HL-60 (cell line): ENCODE measurements at regions not wholly inside any gene's neighbourhood (a gene's known extent, or its start where the extent isn't known, plus 50 kb on each side); places are given as distances from the start of the nearest gene placed in this dataset.

Experiments
- DNase-seq, 2 experiments: peaks; one replicate each; pipeline ENCODE4 v3.0.0-alpha.2; 2010 to 2020; ENCODE audit warnings: low read depth in 1 of 2, low spot score in 1 of 2
- H3K27ac ChIP-seq: fragments of 250-450 bp; sonication (Bioruptor Pico); replicated peaks from 2 replicates; pipeline ENCODE4 v1.5.1; 2020; ENCODE audit warnings: mild to moderate bottlenecking, moderate library complexity
- H3K27me3 ChIP-seq: fragments of 250-450 bp; sonication (Bioruptor Pico); 2 replicates; pipeline ENCODE4 v1.5.1; 2021; ENCODE audit warnings: mild to moderate bottlenecking, moderate library complexity; ENCODE audit not compliant: insufficient read depth, poor library complexity, severe bottlenecking
- H3K4me3 ChIP-seq: replicated peaks from 2 replicates; pipeline ENCODE4 v1.5.1; 2011; ENCODE audit warnings: mild to moderate bottlenecking, control low read depth, low read length; ENCODE audit not compliant: insufficient read depth
- GABPA ChIP-seq: IDR thresholded peaks from 2 replicates; pipeline ENCODE4 v1.6.1; 2012; ENCODE audit warnings: low read depth
- POLR2AphosphoS5 ChIP-seq: IDR thresholded peaks from 2 replicates; pipeline ENCODE4 v1.6.1; 2012; ENCODE audit warnings: low read depth
- SPI1 ChIP-seq: IDR thresholded peaks from 2 replicates; pipeline ENCODE4 v1.6.1; 2012; ENCODE audit warnings: low read depth, mild to moderate bottlenecking, borderline replicate concordance
- TF ChIP-seq, protein P1 (sequence below): IDR thresholded peaks from 2 replicates; pipeline ENCODE4 v1.6.1; 2012; ENCODE audit warnings: low read depth; ENCODE audit not compliant: insufficient replicate concordance
- TF ChIP-seq, protein P2 (sequence below): IDR thresholded peaks from one replicate; pipeline ENCODE4 v1.5.1; 2011; ENCODE audit warnings: low read length, control low read depth, inconsistent platforms; ENCODE audit not compliant: insufficient read depth

DNA sequence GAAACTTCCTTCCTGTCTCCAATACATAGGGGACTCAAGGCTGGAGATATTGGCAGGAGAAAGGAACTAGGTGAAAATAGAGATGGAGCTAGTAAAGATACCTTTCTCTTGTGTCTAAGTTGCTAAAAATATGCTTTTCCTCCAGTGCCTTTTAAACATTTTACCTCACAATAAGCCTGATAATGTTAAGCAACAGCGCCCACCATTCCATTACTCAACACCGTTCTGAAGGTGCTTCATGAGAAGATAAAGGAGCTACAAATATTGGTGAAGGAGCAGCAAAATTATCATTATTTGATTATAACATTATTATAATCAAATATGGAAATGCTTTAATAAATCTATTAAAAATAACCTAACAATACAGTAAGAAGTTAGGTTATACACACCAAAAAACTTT, 83.6 kb upstream of the BARX2 start:
- Histone ChIP-seq H3K4me3 (no peak overlapping the region), H3K27ac (no peak overlapping the region), H3K27me3 (no peaks in the 10 kb centered on the region)
- no peak for TF ChIP-seq GABPA
- TF ChIP-seq SPI1, result no peak
- TF ChIP-seq, protein P1, sequence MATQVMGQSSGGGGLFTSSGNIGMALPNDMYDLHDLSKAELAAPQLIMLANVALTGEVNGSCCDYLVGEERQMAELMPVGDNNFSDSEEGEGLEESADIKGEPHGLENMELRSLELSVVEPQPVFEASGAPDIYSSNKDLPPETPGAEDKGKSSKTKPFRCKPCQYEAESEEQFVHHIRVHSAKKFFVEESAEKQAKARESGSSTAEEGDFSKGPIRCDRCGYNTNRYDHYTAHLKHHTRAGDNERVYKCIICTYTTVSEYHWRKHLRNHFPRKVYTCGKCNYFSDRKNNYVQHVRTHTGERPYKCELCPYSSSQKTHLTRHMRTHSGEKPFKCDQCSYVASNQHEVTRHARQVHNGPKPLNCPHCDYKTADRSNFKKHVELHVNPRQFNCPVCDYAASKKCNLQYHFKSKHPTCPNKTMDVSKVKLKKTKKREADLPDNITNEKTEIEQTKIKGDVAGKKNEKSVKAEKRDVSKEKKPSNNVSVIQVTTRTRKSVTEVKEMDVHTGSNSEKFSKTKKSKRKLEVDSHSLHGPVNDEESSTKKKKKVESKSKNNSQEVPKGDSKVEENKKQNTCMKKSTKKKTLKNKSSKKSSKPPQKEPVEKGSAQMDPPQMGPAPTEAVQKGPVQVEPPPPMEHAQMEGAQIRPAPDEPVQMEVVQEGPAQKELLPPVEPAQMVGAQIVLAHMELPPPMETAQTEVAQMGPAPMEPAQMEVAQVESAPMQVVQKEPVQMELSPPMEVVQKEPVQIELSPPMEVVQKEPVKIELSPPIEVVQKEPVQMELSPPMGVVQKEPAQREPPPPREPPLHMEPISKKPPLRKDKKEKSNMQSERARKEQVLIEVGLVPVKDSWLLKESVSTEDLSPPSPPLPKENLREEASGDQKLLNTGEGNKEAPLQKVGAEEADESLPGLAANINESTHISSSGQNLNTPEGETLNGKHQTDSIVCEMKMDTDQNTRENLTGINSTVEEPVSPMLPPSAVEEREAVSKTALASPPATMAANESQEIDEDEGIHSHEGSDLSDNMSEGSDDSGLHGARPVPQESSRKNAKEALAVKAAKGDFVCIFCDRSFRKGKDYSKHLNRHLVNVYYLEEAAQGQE, result no peak
- DNase-seq, result no peak

DNA sequence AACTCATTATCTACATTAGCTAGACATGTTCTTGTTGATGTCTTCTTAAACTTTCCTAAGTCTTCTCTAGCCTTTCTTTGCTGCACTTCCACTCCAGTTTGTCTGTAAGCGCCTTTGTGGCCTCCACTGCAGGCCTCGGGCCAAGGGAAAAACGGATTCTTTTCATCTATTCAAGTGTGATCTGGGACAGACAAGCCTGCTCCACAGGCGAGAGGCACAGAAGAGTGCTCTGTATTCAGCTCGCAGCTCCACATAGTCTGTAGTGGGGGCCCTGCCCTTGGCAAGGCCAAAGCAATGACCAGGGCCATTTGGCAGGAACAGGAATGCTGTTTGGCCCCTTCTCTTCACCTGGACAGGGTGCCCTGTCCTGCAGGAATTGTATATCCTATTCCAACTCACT, 84.1 kb upstream of the BARX2 start:
- DNase-seq, result no peak

DNA sequence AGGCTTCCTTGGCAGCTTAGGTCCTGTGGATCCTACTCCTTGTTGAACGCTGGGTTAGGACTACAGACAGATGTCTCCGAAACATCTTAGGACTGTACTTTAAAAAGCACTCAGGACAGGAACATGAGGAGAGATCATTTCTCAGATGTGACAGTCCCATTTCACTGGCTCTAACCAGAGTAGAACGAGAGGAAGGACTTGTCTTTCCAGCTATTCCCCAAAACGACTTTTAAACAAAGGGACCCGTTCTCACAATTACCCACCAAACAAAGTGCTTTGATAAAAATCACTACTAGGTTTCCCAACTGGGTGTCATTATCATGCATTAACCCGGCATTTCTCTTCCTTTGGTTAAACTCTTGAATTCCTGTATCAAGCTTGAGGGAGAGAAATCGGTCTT, 84.7 kb upstream of the BARX2 start:
- Histone ChIP-seq H3K27me3 (no peaks in the 10 kb centered on the region), H3K27ac (no peak overlapping the region), H3K4me3 (no peak overlapping the region)
- no peak for DNase-seq
- TF ChIP-seq, protein P1, result no peak
- TF ChIP-seq SPI1, result no peak
- TF ChIP-seq, protein P2, sequence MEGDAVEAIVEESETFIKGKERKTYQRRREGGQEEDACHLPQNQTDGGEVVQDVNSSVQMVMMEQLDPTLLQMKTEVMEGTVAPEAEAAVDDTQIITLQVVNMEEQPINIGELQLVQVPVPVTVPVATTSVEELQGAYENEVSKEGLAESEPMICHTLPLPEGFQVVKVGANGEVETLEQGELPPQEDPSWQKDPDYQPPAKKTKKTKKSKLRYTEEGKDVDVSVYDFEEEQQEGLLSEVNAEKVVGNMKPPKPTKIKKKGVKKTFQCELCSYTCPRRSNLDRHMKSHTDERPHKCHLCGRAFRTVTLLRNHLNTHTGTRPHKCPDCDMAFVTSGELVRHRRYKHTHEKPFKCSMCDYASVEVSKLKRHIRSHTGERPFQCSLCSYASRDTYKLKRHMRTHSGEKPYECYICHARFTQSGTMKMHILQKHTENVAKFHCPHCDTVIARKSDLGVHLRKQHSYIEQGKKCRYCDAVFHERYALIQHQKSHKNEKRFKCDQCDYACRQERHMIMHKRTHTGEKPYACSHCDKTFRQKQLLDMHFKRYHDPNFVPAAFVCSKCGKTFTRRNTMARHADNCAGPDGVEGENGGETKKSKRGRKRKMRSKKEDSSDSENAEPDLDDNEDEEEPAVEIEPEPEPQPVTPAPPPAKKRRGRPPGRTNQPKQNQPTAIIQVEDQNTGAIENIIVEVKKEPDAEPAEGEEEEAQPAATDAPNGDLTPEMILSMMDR, result no peak
- TF ChIP-seq POLR2AphosphoS5, result no peak
- TF ChIP-seq GABPA, result no peak

More for the DNA sequence above, 84.1 kb upstream of the BARX2 start:
- TF ChIP-seq GABPA, result no peak
- TF ChIP-seq, protein P2, result no peak
- TF ChIP-seq POLR2AphosphoS5, result no peak
- TF ChIP-seq, protein P1, result no peak
- TF ChIP-seq SPI1, result no peak
- Histone ChIP-seq H3K27me3 (no peaks in the 10 kb centered on the region), H3K27ac (no peak overlapping the region), H3K4me3 (no peak overlapping the region)
